Activated CD4-positive, alpha-beta memory T cell treated with anti-CD3 and anti-CD28 coated beads for 36 hours (primary cell): ENCODE measurements at regions not wholly inside any gene's neighbourhood (a gene's known extent, or its start where the extent isn't known, plus 50 kb on each side); places are given as distances from the start of the nearest gene placed in this dataset.

Experiments used
- CTCF ChIA-PET: fragments of 350-600 bp; sonication (Branson Sonifier 250); formaldehyde crosslinking; loops from one replicate; lab custom pipeline; 2021; ENCODE audit warnings: antibody characterized with exemption, inconsistent platforms; lab: Charles Lee
- POLR2A ChIA-PET: fragments of 350-600 bp; sonication (Branson Sonifier 250); formaldehyde crosslinking; loops from one replicate; lab custom pipeline; 2021; ENCODE audit warnings: antibody characterized with exemption; lab: Charles Lee
- DNase-seq: peaks from one replicate; pipeline ENCODE4 v3.0.0-alpha.2; 2020
- H3K27ac Mint-ChIP-seq: one replicate; pipeline ENCODE4 v1.8.0; 2021; ENCODE audit warnings: mixed read lengths
- H3K27me3 Mint-ChIP-seq: one replicate; pipeline ENCODE4 v1.8.0; 2021; ENCODE audit warnings: mixed read lengths
- H3K36me3 Mint-ChIP-seq: one replicate; pipeline ENCODE4 v1.8.0; 2021; ENCODE audit warnings: mixed read lengths
- H3K4me1 Mint-ChIP-seq: one replicate; pipeline ENCODE4 v1.8.0; 2021; ENCODE audit warnings: low read depth, mixed read lengths
- H3K4me3 Mint-ChIP-seq: one replicate; pipeline ENCODE4 v1.8.0; 2021; ENCODE audit warnings: mild to moderate bottlenecking, mixed read lengths
- H3K9me3 Mint-ChIP-seq: one replicate; pipeline ENCODE4 v1.8.0; 2021; ENCODE audit warnings: mixed read lengths
- intact Hi-C: fragments of 100-400 bp; cut with micrococcal nuclease; formaldehyde crosslinking; loops from one replicate; pipeline ENCODE4 v1.15.1; 2023

- H3K4me1 Mint-ChIP-seq = no peaks in the 10 kb centered on the region
Observed at GRCh38 chr7:46131916-46132795, 211.1 kb upstream of the IGFBP3 start.

GRCh38 chr7:46129831-46130230 lies 208.8 kb upstream of the IGFBP3 start:
- H3K9me3 Mint-ChIP-seq = no peaks in the 10 kb centered on the region
- H3K27me3 Mint-ChIP-seq = no peaks in the 10 kb centered on the region
- ChIA-PET CTCF (no interaction called here), POLR2A (no interaction called here)
- no peak for DNase-seq
- no peak overlapping the region for H3K4me3 Mint-ChIP-seq
- intact Hi-C loops = no loop called here
- H3K27ac Mint-ChIP-seq = no peak overlapping the region
- H3K4me1 Mint-ChIP-seq = no peaks in the 10 kb centered on the region
- no peaks in the 10 kb centered on the region for H3K36me3 Mint-ChIP-seq

More at GRCh38 chr7:46131916-46132795, 211.1 kb upstream of the IGFBP3 start:
- no peak for DNase-seq
- no peak overlapping the region for H3K4me3 Mint-ChIP-seq
- H3K36me3 Mint-ChIP-seq = no peaks in the 10 kb centered on the region
- intact Hi-C loops = no loop called here
- H3K27ac Mint-ChIP-seq = no peak overlapping the region
- POLR2A ChIA-PET = no interaction called here
- no peaks in the 10 kb centered on the region for H3K9me3 Mint-ChIP-seq
- H3K27me3 Mint-ChIP-seq = no peaks in the 10 kb centered on the region
- CTCF ChIA-PET = interaction anchor here (0.7 kb wide), 1 partner anchor 63 kb away, joined by 3 read pairs; no protein-coding TSS in a partner anchor

GRCh38 chr7:46127814-46128213 lies 206.7 kb upstream of the IGFBP3 start:
- Mint-ChIP-seq H3K4me3 (no peak overlapping the region), H3K4me1 (no peaks in the 10 kb centered on the region), H3K27me3 (no peaks in the 10 kb centered on the region), H3K9me3 (no peaks in the 10 kb centered on the region), H3K36me3 (no peaks in the 10 kb centered on the region), H3K27ac (no peak overlapping the region)
- intact Hi-C loops = no loop called here
- ChIA-PET CTCF (no interaction called here), POLR2A (no interaction called here)
- no peak for DNase-seq

- H3K4me3 Mint-ChIP-seq = no peak overlapping the region
- H3K27ac Mint-ChIP-seq = no peak overlapping the region
- H3K27me3 Mint-ChIP-seq = no peaks in the 10 kb centered on the region
- H3K9me3 Mint-ChIP-seq = no peaks in the 10 kb centered on the region
- H3K36me3 Mint-ChIP-seq = no peaks in the 10 kb centered on the region
- intact Hi-C loops = no loop called here
- DNase-seq = no peak
- H3K4me1 Mint-ChIP-seq = no peaks in the 10 kb centered on the region
- POLR2A ChIA-PET = no interaction called here
- CTCF ChIA-PET = no interaction called here
Observed at GRCh38 chr7:46126675-46127300, 205.7 kb upstream of the IGFBP3 start.

- H3K27ac Mint-ChIP-seq = no peak overlapping the region
- H3K4me1 Mint-ChIP-seq = no peaks in the 10 kb centered on the region
- ChIA-PET CTCF (no interaction called here), POLR2A (no interaction called here)
- no peaks in the 10 kb centered on the region for H3K9me3 Mint-ChIP-seq
- intact Hi-C loops = no loop called here
- no peak for DNase-seq
- H3K4me3 Mint-ChIP-seq = no peak overlapping the region
- H3K27me3 Mint-ChIP-seq = no peaks in the 10 kb centered on the region
- no peaks in the 10 kb centered on the region for H3K36me3 Mint-ChIP-seq
Observed at GRCh38 chr7:46123756-46124343, 202.8 kb upstream of the IGFBP3 start.

- no peaks in the 10 kb centered on the region for H3K4me1 Mint-ChIP-seq
- CTCF ChIA-PET = no interaction called here
- H3K27ac Mint-ChIP-seq = no peak overlapping the region
- intact Hi-C loops = no loop called here
- no peaks in the 10 kb centered on the region for H3K27me3 Mint-ChIP-seq
- POLR2A ChIA-PET = no interaction called here
- no peak for DNase-seq
- no peaks in the 10 kb centered on the region for H3K36me3 Mint-ChIP-seq
- H3K4me3 Mint-ChIP-seq = no peak overlapping the region
- peaks cover 3% of the 10 kb centered on the region for H3K9me3 Mint-ChIP-seq
Observed at GRCh38 chr7:46115410-46115809, 194.3 kb upstream of the IGFBP3 start.

- Mint-ChIP-seq H3K4me3 (no peak overlapping the region), H3K27me3 (no peaks in the 10 kb centered on the region), H3K27ac (no peak overlapping the region), H3K36me3 (no peaks in the 10 kb centered on the region), H3K4me1 (no peaks in the 10 kb centered on the region), H3K9me3 (no peaks in the 10 kb centered on the region)
- ChIA-PET POLR2A (no interaction called here), CTCF (no interaction called here)
- intact Hi-C loops = no loop called here
- DNase-seq = no peak
Observed at GRCh38 chr7:46109437-46109836, 188.4 kb upstream of the IGFBP3 start.

GRCh38 chr7:46108272-46108671 lies 187.2 kb upstream of the IGFBP3 start:
- no peak overlapping the region for H3K4me3 Mint-ChIP-seq
- H3K4me1 Mint-ChIP-seq = no peaks in the 10 kb centered on the region
- intact Hi-C loops = no loop called here
- POLR2A ChIA-PET = no interaction called here
- no peak overlapping the region for H3K27ac Mint-ChIP-seq
- H3K9me3 Mint-ChIP-seq = no peaks in the 10 kb centered on the region
- no peaks in the 10 kb centered on the region for H3K36me3 Mint-ChIP-seq
- CTCF ChIA-PET = no interaction called here
- no peak for DNase-seq
- no peaks in the 10 kb centered on the region for H3K27me3 Mint-ChIP-seq

- Mint-ChIP-seq H3K9me3 (no peaks in the 10 kb centered on the region), H3K27me3 (no peaks in the 10 kb centered on the region), H3K4me1 (no peaks in the 10 kb centered on the region), H3K36me3 (no peaks in the 10 kb centered on the region), H3K4me3 (no peak overlapping the region), H3K27ac (no peak overlapping the region)
- DNase-seq = no peak
- ChIA-PET CTCF (no interaction called here), POLR2A (no interaction called here)
- intact Hi-C loops = no loop called here
Observed at GRCh38 chr7:46107610-46108217, 186.6 kb upstream of the IGFBP3 start.

GRCh38 chr7:46100521-46100920 lies 179.4 kb upstream of the IGFBP3 start:
- POLR2A ChIA-PET = no interaction called here
- no peaks in the 10 kb centered on the region for H3K27me3 Mint-ChIP-seq
- intact Hi-C loops = no loop called here
- H3K36me3 Mint-ChIP-seq = no peaks in the 10 kb centered on the region
- DNase-seq = no peak
- no peaks in the 10 kb centered on the region for H3K9me3 Mint-ChIP-seq
- H3K27ac Mint-ChIP-seq = no peak overlapping the region
- no peak overlapping the region for H3K4me3 Mint-ChIP-seq
- no peaks in the 10 kb centered on the region for H3K4me1 Mint-ChIP-seq
- CTCF ChIA-PET = no interaction called here

GRCh38 chr7:46099076-46099475 lies 178.0 kb upstream of the IGFBP3 start:
- Mint-ChIP-seq H3K4me3 (no peak overlapping the region), H3K27me3 (no peaks in the 10 kb centered on the region), H3K4me1 (no peaks in the 10 kb centered on the region), H3K27ac (no peak overlapping the region), H3K9me3 (no peaks in the 10 kb centered on the region), H3K36me3 (no peaks in the 10 kb centered on the region)
- no peak for DNase-seq
- POLR2A ChIA-PET = no interaction called here
- intact Hi-C loops = no loop called here
- CTCF ChIA-PET = no interaction called here

GRCh38 chr7:46091071-46091470 lies 170.0 kb upstream of the IGFBP3 start:
- no peaks in the 10 kb centered on the region for H3K4me1 Mint-ChIP-seq

More at GRCh38 chr7:46091071-46091470, 170.0 kb upstream of the IGFBP3 start:
- ChIA-PET POLR2A (no interaction called here), CTCF (no interaction called here)
- H3K9me3 Mint-ChIP-seq = peaks cover 15% of the 10 kb centered on the region
- H3K36me3 Mint-ChIP-seq = no peaks in the 10 kb centered on the region
- H3K27me3 Mint-ChIP-seq = no peaks in the 10 kb centered on the region
- no peak overlapping the region for H3K27ac Mint-ChIP-seq
- DNase-seq = no peak
- intact Hi-C loops = no loop called here
- no peak overlapping the region for H3K4me3 Mint-ChIP-seq
